SK-N-SH treated with all-trans-retinoic acid at 6 μM for 48 hours (cell line): ENCODE measurements at regions not wholly inside any gene's neighbourhood (a gene's known extent, or its start where the extent isn't known, plus 50 kb on each side); places are given as distances from the start of the nearest gene placed in this dataset.
"Not testable (repeated sequence)": the region's sequence is repeated elsewhere in the genome, so short reads cannot be mapped to it uniquely, and the experiment has no call there.

Experiments
- ARNTL ChIP-seq: fragments of 450-650 bp; formaldehyde crosslinking; IDR thresholded peaks from 2 replicates; pipeline ENCODE4 v1.5.0; 2020; ENCODE audit warnings: low read depth, mild to moderate bottlenecking, moderate library complexity, borderline replicate concordance
- CREB5 ChIP-seq: fragments of 250-450 bp; sonication (Bioruptor Pico); IDR thresholded peaks from 2 replicates; pipeline ENCODE4 v1.5.1; 2020; ENCODE audit warnings: low read depth, mild to moderate bottlenecking, moderate library complexity
- CSRNP3 ChIP-seq: fragments of 250-450 bp; sonication (Bioruptor Pico); IDR thresholded peaks from 2 replicates; pipeline ENCODE4 v1.5.1; 2021; ENCODE audit warnings: mild to moderate bottlenecking, moderate library complexity
- PATZ1 ChIP-seq: fragments of 250-450 bp; sonication (Bioruptor Pico); IDR thresholded peaks from 2 replicates; pipeline ENCODE4 v1.8.0; 2020; ENCODE audit warnings: mild to moderate bottlenecking, moderate library complexity, borderline replicate concordance
- ZFP3 ChIP-seq: fragments of 250-450 bp; sonication (Bioruptor Pico); IDR thresholded peaks from 2 replicates; pipeline ENCODE4 v1.5.0; 2020; ENCODE audit warnings: mild to moderate bottlenecking, moderate library complexity
- ZFP30 ChIP-seq: fragments of 450-650 bp; formaldehyde crosslinking; IDR thresholded peaks from 2 replicates; pipeline ENCODE4 v1.5.0; 2022; ENCODE audit warnings: mild to moderate bottlenecking, moderate library complexity
- ZNF8 ChIP-seq: fragments of 450-650 bp; formaldehyde crosslinking; IDR thresholded peaks from 2 replicates; pipeline ENCODE4 v1.5.0; 2020; ENCODE audit warnings: mild to moderate bottlenecking, moderate library complexity

GRCh38 chr4:49213750-49214149 is 227.7 kb downstream of the CWH43 start:
- not testable (repeated sequence) for TF ChIP-seq ZFP30, ZFP3, ZNF8, CSRNP3, CREB5, PATZ1, ARNTL (CRISPR knock-in tag)
